Kidney (tissue), 13 donors: ENCODE measurements at regions not wholly inside any gene's neighbourhood (a gene's known extent, or its start where the extent isn't known, plus 50 kb on each side); places are given as distances from the start of the nearest gene placed in this dataset.
A peak's percentile ranks its signal among the peaks of the same experiment; 100 is the strongest.

Experiments used
- DNase-seq, 5 donors: peaks; one replicate each; pipeline ENCODE4 v3.0.0-alpha.2; 2013 to 2020
- FAIRE-seq: peaks from 2 replicates; lab custom pipeline; 2012; peaks lifted over from hg19 to GRCh38; lab: Jason Lieb, UNC
- H3K27ac ChIP-seq, 2 donors: one replicate each; pipeline ENCODE4 v1.7.0; 2013; ENCODE audit warnings: low read depth in 2 of 2, low read length in 2 of 2, inconsistent platforms in 1 of 2
- H3K27me3 ChIP-seq: one replicate; pipeline ENCODE4 v1.7.1; 2013; ENCODE audit warnings: low read length, inconsistent platforms; ENCODE audit not compliant: control insufficient read depth, insufficient read depth
- H3K36me3 ChIP-seq, 3 donors: one replicate each; pipeline versions ENCODE4 v1.7.0 to v1.7.1; 2013; ENCODE audit warnings: low read length in 3 of 3, control low read depth in 1 of 3, inconsistent platforms in 1 of 3; ENCODE audit not compliant: insufficient read depth in 3 of 3, control insufficient read depth in 2 of 3
- H3K4me1 ChIP-seq, 3 donors: one replicate each; pipeline versions ENCODE4 v1.7.0 to v1.7.1; 2013; ENCODE audit warnings: low read length in 3 of 3, inconsistent platforms in 1 of 3, low read depth in 1 of 3; ENCODE audit not compliant: control insufficient read depth in 2 of 3, insufficient read depth in 2 of 3
- H3K4me3 ChIP-seq, 3 donors: one replicate each; pipeline versions ENCODE4 v1.7.0 to v1.8.1; 2013; ENCODE audit warnings: low read length in 3 of 3, control low read depth in 1 of 3, inconsistent platforms in 1 of 3
- H3K9ac ChIP-seq, 3 donors: one replicate each; pipeline versions ENCODE4 v1.7.0 to v1.7.1; 2013; ENCODE audit warnings: low read length in 3 of 3, control low read depth in 1 of 3, inconsistent platforms in 1 of 3
- H3K9me3 ChIP-seq, 3 donors: one replicate each; pipeline versions ENCODE4 v1.7.0 to v1.7.1; 2013; ENCODE audit warnings: low read length in 3 of 3, control low read depth in 1 of 3, inconsistent platforms in 1 of 3; ENCODE audit not compliant: control insufficient read depth in 2 of 3, insufficient read depth in 1 of 3
- intact Hi-C: fragments of 100-400 bp; cut with DNase I; formaldehyde crosslinking; loops from one replicate; pipeline ENCODE4 v1.11.1; 2022
- TF ChIP-seq, protein P1 (sequence below): IDR thresholded peaks from 3 replicates; pipeline ENCODE4 v1.5.1; 2012; ENCODE audit warnings: mild to moderate bottlenecking, moderate library complexity, borderline replicate concordance; ENCODE audit not compliant: insufficient read depth; ENCODE audit errors: extremely low read depth
- donor health status: control.
- donor health status: control.
- donor health status: control.
- donor health status: control.
- donor health status: control.
- donor health status: DM: yes; HTN: yes; CAD: no.
- donor health status: Normal renal cell carcinoma (clear cell type).

GRCh38 chr1:22321917-22322316 is 129.7 kb upstream of the ZBTB40 start:
- Histone ChIP-seq H3K9me3 (no peaks in the 10 kb centered on the region), H3K27me3 (no peaks in the 10 kb centered on the region)
- FAIRE-seq, result no peak

GRCh38 chr1:22323141-22323845 is 128.4 kb upstream of the ZBTB40 start:
- no peaks in the 10 kb centered on the region for H3K36me3 ChIP-seq
- H3K9me3 ChIP-seq, result no peaks in the 10 kb centered on the region
- FAIRE-seq (no peak), DNase-seq (peak in 1 of 5 donors; percentile 16)
- intact Hi-C loops, result no loop called here
- H3K27me3 ChIP-seq, result no peaks in the 10 kb centered on the region
- H3K9ac ChIP-seq, result no peak overlapping the region
- no peaks in the 10 kb centered on the region for H3K4me1 ChIP-seq
- H3K4me3 ChIP-seq, result no peak overlapping the region
- TF ChIP-seq, protein P1, sequence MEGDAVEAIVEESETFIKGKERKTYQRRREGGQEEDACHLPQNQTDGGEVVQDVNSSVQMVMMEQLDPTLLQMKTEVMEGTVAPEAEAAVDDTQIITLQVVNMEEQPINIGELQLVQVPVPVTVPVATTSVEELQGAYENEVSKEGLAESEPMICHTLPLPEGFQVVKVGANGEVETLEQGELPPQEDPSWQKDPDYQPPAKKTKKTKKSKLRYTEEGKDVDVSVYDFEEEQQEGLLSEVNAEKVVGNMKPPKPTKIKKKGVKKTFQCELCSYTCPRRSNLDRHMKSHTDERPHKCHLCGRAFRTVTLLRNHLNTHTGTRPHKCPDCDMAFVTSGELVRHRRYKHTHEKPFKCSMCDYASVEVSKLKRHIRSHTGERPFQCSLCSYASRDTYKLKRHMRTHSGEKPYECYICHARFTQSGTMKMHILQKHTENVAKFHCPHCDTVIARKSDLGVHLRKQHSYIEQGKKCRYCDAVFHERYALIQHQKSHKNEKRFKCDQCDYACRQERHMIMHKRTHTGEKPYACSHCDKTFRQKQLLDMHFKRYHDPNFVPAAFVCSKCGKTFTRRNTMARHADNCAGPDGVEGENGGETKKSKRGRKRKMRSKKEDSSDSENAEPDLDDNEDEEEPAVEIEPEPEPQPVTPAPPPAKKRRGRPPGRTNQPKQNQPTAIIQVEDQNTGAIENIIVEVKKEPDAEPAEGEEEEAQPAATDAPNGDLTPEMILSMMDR, result no peak
- no peak overlapping the region for H3K27ac ChIP-seq

More at GRCh38 chr1:22321917-22322316, 129.7 kb upstream of the ZBTB40 start:
- no peaks in the 10 kb centered on the region for H3K4me1 ChIP-seq
- intact Hi-C loops, result no loop called here
- TF ChIP-seq, protein P1, result no peak
- no peaks in the 10 kb centered on the region for H3K36me3 ChIP-seq
- DNase-seq, result peak in 1 of 5 donors; percentile 26
- H3K4me3 ChIP-seq, result no peak overlapping the region
- H3K9ac ChIP-seq, result no peak overlapping the region
- no peak overlapping the region for H3K27ac ChIP-seq

GRCh38 chr1:22323846-22324504 is 127.7 kb upstream of the ZBTB40 start:
- no peaks in the 10 kb centered on the region for H3K27me3 ChIP-seq
- peak in 2 of 5 donors; percentile 45 to 64 for DNase-seq
- no peak overlapping the region for H3K27ac ChIP-seq
- H3K4me1 ChIP-seq, result no peaks in the 10 kb centered on the region
- FAIRE-seq, result no peak
- intact Hi-C loops, result no loop called here
- no peaks in the 10 kb centered on the region for H3K9me3 ChIP-seq
- H3K36me3 ChIP-seq, result no peaks in the 10 kb centered on the region
- H3K9ac ChIP-seq, result no peak overlapping the region
- TF ChIP-seq, protein P1, result no peak
- H3K4me3 ChIP-seq, result no peak overlapping the region
